ENCODE measurements at regions not wholly inside any gene's neighbourhood (a gene's known extent, or its start where the extent isn't known, plus 50 kb on each side); places are given as distances from the start of the nearest gene placed in this dataset.

- no peak for DNase-seq
These were observed 255.8 kb upstream of the CDIN1 start for GRCh38 chr15:36323615-36324014.

- no peak for DNase-seq
These were observed 254.2 kb upstream of the CDIN1 start for GRCh38 chr15:36325206-36325605.

GRCh38 chr15:36329592-36329991 is 249.8 kb upstream of the CDIN1 start:
- DNase-seq, result no peak

DNA sequence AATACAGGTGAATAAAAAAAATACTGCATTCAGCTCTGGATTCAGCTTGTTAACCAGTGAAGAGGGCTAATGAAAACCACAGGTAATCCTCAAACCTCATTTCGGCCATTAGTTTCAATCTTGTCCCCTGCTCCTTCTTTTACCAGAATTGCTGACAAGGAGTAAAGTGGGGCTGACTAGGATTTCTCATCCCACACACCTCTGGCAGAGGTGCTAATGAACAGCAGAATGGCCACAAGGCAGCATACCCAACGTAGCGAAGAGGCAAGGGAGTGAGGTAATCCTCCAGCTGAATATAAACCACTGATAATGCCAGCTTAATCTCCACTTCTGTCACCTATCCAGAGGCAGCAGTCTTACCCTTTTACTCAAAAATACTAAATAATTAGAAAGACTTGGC is 248.8 kb upstream of the CDIN1 start:
- no peak for DNase-seq

DNA sequence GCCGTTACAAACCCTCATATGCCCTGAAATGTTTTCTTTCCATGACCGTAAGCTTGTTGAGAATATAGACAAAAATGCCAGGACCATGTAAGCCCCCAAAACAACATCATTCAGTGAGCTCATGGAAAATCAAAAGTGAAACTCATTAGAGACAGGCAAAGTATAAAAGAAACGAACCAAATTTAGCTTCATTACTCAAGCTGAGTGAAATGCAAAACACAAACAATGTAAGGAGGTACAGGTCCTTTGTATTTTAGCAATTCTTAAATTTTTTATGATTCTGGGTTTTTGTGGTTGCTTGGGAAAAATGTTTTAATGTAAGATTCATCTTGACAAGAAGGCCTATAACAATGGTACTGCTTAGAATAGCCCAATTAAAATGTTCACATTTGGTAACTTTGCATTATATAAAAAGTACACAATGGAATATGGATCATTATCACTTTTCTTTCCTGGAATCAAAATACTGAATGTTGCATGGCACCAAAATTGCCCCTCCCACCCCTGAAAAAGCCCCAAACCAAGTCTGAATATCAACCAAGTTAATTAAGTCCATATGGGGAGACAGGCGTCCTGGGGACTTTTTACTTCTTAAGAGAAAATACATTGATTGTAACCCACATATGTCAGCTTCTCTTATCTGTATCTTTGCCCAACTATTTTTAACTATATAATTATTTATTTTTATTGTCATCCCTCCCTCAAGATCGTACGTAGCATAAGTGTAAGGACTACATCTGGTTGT is 247.7 kb upstream of the CDIN1 start:
- DNase-seq, result no peak

- DNase-seq, result no peak
These were observed 247.1 kb upstream of the CDIN1 start for GRCh38 chr15:36332301-36332700.

DNA sequence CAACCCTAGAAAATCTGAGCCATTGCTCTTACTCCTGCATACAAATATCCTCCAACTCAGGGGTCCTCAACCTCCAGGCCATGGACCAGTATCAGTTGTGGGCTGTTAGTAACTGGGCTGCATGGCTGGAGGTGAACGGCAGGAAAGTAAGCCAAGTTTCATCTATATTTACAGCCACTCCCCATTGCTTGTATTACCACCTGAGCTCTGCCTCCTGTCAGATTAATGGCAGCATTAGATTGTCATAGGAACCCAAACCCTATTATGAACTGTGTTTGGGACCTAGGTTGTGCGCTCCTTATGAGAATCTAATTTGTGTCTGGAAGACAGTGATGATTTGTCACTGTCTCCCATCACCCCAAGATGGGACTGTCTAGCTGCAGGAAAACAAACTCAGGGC is 246.5 kb upstream of the CDIN1 start:
- DNase-seq, result no peak

DNA sequence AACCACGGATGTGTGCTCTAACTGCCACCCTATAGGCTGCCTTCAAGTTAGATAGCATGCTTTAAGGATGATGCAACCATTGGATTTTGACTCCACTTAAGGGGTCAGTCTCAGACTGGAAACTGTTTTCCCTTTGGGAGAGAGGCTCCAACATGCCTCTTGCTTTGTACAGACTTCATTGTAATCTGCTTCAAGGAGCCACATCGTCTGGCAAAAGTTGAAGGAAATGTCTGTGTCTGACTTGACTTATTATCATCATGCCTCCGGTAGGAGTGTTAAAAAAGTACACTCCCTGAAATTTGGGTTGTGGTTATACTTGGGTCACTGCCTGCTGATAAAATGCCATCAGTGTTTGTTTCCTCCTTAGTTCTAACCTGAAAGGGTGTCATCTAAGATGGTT is 245.4 kb upstream of the CDIN1 start:
- DNase-seq, result no peak

DNA sequence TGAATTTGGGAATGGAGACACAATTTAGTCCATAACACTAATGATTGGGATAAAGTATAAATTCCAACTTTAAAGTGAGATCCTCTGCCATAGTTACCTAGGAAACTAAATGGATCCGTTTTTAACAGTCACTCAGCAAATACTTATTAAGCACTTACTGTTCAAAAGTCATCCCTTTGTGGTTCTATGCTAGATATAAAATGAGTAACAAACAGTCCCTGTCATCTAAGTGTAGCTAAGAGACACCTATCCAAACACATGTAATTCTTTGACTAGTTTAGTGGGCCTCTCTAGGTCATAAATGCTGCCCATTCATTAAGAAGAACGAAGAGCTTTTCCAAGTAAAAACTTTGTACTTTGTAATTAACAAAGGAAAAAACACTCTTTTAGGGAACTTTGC is 244.2 kb upstream of the CDIN1 start:
- no peak for DNase-seq

DNA sequence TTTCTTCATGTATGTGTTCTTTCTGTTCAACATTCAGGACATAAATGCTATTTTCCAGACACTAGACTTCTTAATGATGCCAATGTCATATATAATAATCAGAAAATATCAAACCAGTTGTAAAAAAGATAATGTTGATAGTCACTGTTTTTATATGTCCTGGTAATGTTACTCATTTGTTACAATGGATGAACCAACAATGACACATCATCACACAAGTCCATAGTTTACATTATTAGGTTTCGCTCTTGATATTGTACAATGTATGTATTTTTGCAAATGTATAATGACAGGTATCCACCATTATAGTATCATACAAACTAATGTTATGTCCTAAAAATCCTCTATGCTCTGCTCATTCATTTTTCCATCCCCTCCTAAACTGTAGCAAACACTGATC is 243.8 kb upstream of the CDIN1 start:
- no peak for DNase-seq

- DNase-seq, result no peak
These were observed 234.5 kb upstream of the CDIN1 start for GRCh38 chr15:36344887-36345286.

DNA sequence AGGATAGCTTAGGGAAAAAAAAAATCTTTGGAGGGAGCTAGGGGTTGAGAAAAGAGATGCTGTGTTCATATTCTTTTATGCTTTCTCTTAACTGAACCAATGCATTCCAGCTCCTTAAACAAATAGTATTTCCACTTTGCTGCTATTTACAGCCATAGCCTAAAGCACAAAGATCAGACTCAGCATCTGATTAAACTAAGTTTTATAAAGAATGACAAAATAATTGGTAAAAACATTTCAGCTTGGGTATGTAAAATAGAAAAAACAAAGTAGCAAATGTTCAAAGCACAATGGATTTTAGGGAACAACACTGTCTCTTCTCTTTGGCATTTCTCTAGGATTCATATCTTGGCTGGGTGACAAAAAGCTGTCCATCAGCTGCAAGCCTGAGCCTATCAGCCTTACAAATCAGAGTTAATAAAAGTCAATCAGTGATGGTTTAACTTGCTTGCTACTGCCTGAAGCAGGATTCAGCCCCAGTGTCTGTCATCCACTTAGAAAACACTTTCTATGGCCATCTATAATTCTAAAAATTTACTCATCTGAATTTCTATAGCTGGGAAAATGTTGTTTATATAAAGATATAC is 232.1 kb upstream of the CDIN1 start:
- DNase-seq, result no peak

DNA sequence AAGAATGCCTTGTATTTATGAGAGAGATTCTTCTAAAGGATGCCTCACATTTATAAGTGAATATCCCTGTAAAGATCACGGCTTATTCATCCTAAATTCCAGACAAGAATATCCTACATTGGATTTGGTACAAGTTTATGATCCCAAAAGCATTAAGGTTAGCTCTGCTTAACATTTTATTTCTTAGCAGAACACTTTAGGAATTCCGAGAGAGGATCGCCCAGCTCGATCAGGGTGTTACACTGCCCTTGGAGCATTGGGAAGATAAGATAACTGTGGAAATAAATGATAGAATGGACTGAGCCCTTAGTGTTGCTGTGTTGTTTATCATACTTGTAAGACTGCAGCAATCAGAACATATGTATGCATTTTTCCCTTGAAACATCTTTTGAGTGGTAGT is 223.0 kb upstream of the CDIN1 start:
- no peak for DNase-seq

DNA sequence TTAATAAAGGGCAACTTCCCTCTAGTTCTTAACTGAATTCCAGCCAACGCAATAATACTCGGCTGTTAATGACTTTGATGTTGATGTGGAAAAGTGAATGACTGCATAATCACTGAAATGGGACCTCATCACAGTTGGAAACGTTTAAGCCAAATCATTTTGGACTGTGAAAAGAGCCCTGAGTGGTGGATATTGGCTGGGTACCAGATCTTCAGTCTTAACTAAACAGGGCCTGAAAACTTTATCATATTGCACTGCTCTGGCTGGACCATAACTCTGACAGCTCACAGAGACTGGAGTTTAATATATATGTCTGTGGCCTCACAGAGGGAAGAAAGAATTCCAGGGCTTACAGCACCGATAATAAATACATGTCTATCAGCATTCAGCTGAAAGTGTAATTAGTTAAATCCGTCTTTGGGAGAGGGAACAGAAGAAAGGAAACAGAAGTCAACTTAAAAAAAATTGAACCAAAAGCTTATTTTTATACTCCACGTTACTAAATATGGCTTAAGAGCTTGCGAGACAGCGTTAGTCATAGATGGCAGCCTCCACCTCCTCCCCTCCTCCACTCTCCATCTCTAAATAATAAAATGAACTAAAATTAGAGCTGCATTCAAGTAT is 222.3 kb upstream of the CDIN1 start:
- DNase-seq, result no peak

- no peak for DNase-seq
These were observed 221.3 kb upstream of the CDIN1 start for GRCh38 chr15:36358094-36358493.

DNA sequence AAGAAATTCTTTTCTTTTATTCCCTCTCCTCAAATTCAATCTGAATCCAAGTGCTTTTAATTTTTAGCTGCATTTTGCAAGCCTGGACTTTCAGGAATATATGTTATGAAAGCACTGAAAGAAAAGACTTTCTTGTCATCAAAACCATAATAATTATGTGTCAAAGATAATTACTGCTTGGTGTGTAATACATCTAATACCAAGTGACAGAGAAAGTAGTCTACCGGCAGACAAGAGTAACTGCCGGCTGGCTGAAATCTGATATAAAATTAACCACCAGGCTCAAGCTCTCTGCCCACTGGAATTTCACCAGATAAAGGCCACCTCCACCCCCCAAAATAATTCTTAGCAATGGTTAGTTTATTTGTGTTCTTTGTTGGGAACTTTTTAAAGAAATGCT is 220.9 kb upstream of the CDIN1 start:
- DNase-seq, result no peak

GRCh38 chr15:36359286-36359685 is 220.1 kb upstream of the CDIN1 start:
- DNase-seq, result no peak

GRCh38 chr15:36361351-36361870 is 218.0 kb upstream of the CDIN1 start:
- DNase-seq, result no peak

DNA sequence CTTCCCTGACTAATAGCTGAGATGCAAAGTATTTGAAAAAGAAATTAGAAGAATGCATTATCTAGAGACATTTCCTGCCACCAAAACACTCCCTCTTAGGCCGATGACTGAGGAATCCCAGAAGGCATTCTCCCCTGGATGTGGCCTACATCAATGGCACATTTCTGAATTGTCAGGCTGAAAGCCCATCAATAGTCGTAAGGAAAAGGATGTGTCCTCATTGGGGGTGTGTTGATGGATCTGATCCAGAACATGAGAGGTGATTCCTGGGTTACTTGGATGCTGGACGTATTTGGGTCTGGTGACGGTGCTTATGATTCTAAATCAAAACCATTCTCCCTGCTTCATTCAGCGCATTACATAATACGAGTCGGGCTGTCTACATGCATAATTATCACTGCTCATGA is 216.9 kb upstream of the CDIN1 start:
- DNase-seq, result no peak

GRCh38 chr15:36363335-36363734 is 216.1 kb upstream of the CDIN1 start:
- DNase-seq, result no peak

- no peak for DNase-seq
These were observed 215.0 kb upstream of the CDIN1 start for GRCh38 chr15:36364377-36364776.

DNA sequence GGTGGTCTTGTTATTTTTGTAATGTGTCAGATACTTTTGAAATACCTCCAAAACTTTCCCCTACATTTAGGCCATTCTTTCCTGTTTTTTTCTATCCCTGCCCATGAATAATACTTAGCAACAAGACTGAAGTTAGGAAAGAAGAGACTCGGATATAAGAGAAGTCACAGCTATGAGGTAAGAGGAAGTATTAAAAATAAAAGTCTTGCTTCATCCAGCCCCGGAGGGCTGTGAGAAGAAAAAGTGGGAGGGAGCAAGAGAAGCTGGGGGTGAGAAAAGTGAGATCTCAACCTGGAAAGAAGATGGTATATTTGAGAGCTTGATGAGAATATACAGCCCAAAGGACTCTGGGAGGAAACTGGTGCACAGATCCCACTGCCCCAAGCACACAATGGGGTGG is 213.5 kb upstream of the CDIN1 start:
- DNase-seq, result no peak

GRCh38 chr15:36370051-36370730 is 209.2 kb upstream of the CDIN1 start:
- no peak for DNase-seq

DNA sequence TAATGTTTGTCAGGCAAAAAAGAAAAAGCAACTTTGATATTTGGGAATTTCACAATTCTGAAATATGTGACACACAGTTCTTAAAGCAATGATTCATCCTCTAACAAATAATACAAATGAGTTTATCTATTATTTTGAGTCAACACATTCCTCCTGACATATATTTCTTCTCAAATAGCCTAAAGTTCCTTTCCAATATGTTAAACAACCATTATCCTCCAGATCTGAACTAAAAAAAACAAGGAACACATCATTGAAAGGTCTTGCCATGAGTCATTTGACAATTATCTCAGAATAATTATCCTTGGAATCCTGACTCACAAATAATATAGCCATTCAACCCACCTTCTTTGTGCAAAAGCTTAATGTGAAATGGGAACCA is 208.7 kb upstream of the CDIN1 start:
- DNase-seq, result no peak

All from NCI-H1092 (cell line).